Mesendoderm (in vitro differentiated cells): ENCODE measurements at regions not wholly inside any gene's neighbourhood (a gene's known extent, or its start where the extent isn't known, plus 50 kb on each side); places are given as distances from the start of the nearest gene placed in this dataset.

ENCODE experiments used
- DNase-seq: peaks from one replicate; pipeline ENCODE4 v3.0.0; 2013
- H2AK5ac ChIP-seq: 2 replicates; pipeline ENCODE4 v1.6.1; 2013; ENCODE audit warnings: low read length, inconsistent platforms
- H2BK120ac ChIP-seq: 2 replicates; pipeline ENCODE4 v1.6.1; 2013; ENCODE audit warnings: low read depth, mild to moderate bottlenecking, low read length, moderate library complexity, mixed read lengths
- H2BK15ac ChIP-seq: replicated peaks from 2 replicates; pipeline ENCODE4 v1.6.1; 2013; ENCODE audit warnings: low read depth, mild to moderate bottlenecking, moderate library complexity
- H2BK5ac ChIP-seq: 2 replicates; pipeline ENCODE4 v1.6.1; 2013; ENCODE audit warnings: low read length, inconsistent platforms
- H3K18ac ChIP-seq: 2 replicates; pipeline ENCODE4 v1.6.1; 2013; ENCODE audit warnings: mild to moderate bottlenecking, low read length, mixed read lengths
- H3K23ac ChIP-seq: one replicate; pipeline ENCODE4 v1.6.1; 2013; ENCODE audit warnings: low read length
- H3K27ac ChIP-seq: 2 replicates; pipeline ENCODE4 v1.5.1; 2013; ENCODE audit warnings: low read depth, mild to moderate bottlenecking, inconsistent platforms, low read length, moderate library complexity
- H3K27me3 ChIP-seq: 2 replicates; pipeline ENCODE4 v1.6.1; 2013; ENCODE audit warnings: low read length, control low read depth, mild to moderate bottlenecking, inconsistent platforms; ENCODE audit not compliant: insufficient read depth, poor library complexity
- H3K36me3 ChIP-seq: 2 replicates; pipeline ENCODE4 v1.6.1; 2013; ENCODE audit warnings: low read length, inconsistent platforms; ENCODE audit not compliant: control insufficient read depth, insufficient read depth
- H3K4ac ChIP-seq: one replicate; pipeline ENCODE4 v1.6.1; 2013; ENCODE audit warnings: low read depth, mild to moderate bottlenecking, low read length, moderate library complexity
- H3K4me1 ChIP-seq: 2 replicates; pipeline ENCODE4 v1.6.1; 2013; ENCODE audit warnings: low read depth, low read length, inconsistent platforms; ENCODE audit not compliant: control insufficient read depth
- H3K4me2 ChIP-seq: 2 replicates; pipeline ENCODE4 v1.6.1; 2013; ENCODE audit warnings: low read length
- H3K4me3 ChIP-seq: 2 replicates; pipeline ENCODE4 v1.5.1; 2013; ENCODE audit warnings: mild to moderate bottlenecking, low read length
- H3K56ac ChIP-seq: one replicate; pipeline ENCODE4 v1.6.1; 2013; ENCODE audit warnings: low read length
- H3K79me1 ChIP-seq: 2 replicates; pipeline ENCODE4 v1.6.1; 2013; ENCODE audit warnings: low read length, inconsistent platforms
- H3K79me2 ChIP-seq: 2 replicates; pipeline ENCODE4 v1.6.1; 2013; ENCODE audit warnings: mild to moderate bottlenecking, low read length; ENCODE audit not compliant: control insufficient read depth, insufficient read depth
- H3K9ac ChIP-seq: 2 replicates; pipeline ENCODE4 v1.6.1; 2013; ENCODE audit warnings: low read length, inconsistent platforms
- H4K5ac ChIP-seq: one replicate; pipeline ENCODE4 v1.6.1; 2013; ENCODE audit warnings: low read length
- H4K8ac ChIP-seq: one replicate; pipeline ENCODE4 v1.6.1; 2013; ENCODE audit warnings: low read depth, mild to moderate bottlenecking, control low read depth, low read length, moderate library complexity
- WGBS: extraction: QIAGEN DNeasy Blood & Tissue Kit; methylation state at CpG from one replicate; pipeline ENCODE4 v1.1.7; 2013; ENCODE audit warnings: low lambda C conversion rate, missing lambda C conversion rate; ENCODE audit not compliant: insufficient coverage; ENCODE audit errors: extremely low coverage; 5-methylcytosine and 5-hydroxymethylcytosine counted together

DNA sequence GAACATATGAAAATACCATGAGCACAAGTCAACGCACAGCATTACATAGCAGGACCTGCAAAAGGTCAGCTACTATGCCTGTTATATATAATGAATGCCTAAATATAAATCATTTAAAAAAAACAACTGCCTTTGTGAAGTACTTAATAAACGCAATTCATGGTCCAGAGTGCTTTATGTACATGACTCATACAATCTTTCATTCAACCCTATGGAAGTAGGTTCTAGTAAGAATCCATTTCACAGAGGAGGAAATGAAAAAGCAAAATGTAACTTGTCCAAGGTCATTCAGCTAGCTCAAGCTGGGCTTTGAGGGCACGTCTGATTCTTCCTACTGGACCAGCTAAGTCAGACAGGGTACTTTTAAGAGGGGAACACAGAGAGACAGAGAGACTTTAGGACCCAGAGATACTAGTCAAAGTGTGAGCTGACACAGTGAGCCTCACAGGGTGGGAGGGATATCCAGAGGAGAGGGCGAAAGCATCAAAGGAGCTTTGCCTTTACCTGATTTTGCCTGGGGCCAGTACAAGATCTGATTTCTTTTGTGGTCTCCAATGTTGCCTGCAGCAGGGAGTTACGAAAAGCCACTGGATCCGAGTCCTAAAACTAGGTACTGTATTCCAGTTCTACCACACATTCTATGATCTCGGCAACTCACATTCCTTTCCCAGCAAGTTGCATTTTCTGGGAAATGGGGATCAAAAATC, 83.4 kb upstream of the ZFHX3 start:
- no peak overlapping the region for H2BK120ac ChIP-seq
- H3K18ac ChIP-seq = no peak overlapping the region
- H2BK5ac ChIP-seq = no peak overlapping the region
- no peak overlapping the region for H3K9ac ChIP-seq
- WGBS = no CpG with 5 or more reads among the region's 7 CpGs
- no peak overlapping the region for H2BK15ac ChIP-seq
- no peak overlapping the region for H3K4me3 ChIP-seq
- no peak overlapping the region for H3K23ac ChIP-seq
- no peak overlapping the region for H4K5ac ChIP-seq
- no peak overlapping the region for H3K27ac ChIP-seq
- DNase-seq = no peak
- H4K8ac ChIP-seq = no peak overlapping the region
- no peaks in the 10 kb centered on the region for H3K36me3 ChIP-seq
- no peaks in the 10 kb centered on the region for H3K79me2 ChIP-seq
- H2AK5ac ChIP-seq = no peak overlapping the region
- no peak overlapping the region for H3K4ac ChIP-seq
- no peak overlapping the region for H3K56ac ChIP-seq
- no peak overlapping the region for H3K4me2 ChIP-seq
- no peaks in the 10 kb centered on the region for H3K4me1 ChIP-seq
- no peaks in the 10 kb centered on the region for H3K27me3 ChIP-seq
- no peaks in the 10 kb centered on the region for H3K79me1 ChIP-seq

DNA sequence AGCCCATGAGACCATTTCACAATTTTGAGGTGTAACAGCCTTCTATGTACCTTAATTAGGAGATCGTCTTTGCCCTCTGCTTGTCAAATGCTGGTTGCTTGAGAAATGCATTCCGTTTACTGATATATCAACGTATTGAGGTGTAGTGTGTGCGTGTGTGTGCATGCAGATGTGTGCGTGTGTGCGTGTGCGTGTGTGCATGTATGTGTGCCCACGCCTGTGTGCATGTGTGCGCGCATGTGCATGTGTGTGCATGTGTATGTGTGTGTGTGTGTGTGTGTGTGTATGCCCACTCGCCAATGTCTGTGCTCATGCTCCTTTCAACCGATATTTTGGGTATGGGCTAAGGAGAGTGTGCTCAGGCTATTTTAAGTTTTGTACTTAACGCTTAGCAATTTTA, 81.5 kb upstream of the ZFHX3 start:
- H2AK5ac ChIP-seq = no peak overlapping the region
- no peak overlapping the region for H4K8ac ChIP-seq
- no peak overlapping the region for H3K27ac ChIP-seq
- no peak overlapping the region for H3K23ac ChIP-seq
- no peaks in the 10 kb centered on the region for H3K79me2 ChIP-seq
- no peaks in the 10 kb centered on the region for H3K27me3 ChIP-seq
- H3K4me1 ChIP-seq = no peaks in the 10 kb centered on the region
- H3K4me3 ChIP-seq = no peak overlapping the region
- no peak overlapping the region for H2BK5ac ChIP-seq
- H3K79me1 ChIP-seq = no peaks in the 10 kb centered on the region
- no peak overlapping the region for H3K56ac ChIP-seq
- no peak overlapping the region for H4K5ac ChIP-seq
- no peak overlapping the region for H2BK120ac ChIP-seq
- H3K36me3 ChIP-seq = no peaks in the 10 kb centered on the region
- no peak for DNase-seq
- H3K18ac ChIP-seq = no peak overlapping the region
- H3K9ac ChIP-seq = no peak overlapping the region
- no peak overlapping the region for H2BK15ac ChIP-seq
- no CpG with 5 or more reads among the region's 13 CpGs for WGBS
- H3K4ac ChIP-seq = no peak overlapping the region
- no peak overlapping the region for H3K4me2 ChIP-seq

DNA sequence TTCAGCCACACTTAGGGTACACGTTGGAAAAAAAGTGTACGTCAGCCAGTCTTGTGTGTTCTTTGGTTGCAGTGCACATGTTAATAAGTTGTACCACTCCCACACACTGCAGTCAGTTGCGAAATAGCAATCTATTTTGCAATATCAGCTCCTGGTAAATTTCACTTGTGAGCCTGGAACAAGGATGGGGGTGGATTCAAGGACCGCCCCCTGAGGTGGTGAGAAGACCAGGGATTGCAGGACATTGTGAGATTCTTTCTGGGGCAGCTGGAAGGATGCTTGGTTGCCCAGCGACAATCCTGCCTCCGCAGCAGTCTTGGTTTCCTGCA, 78.6 kb upstream of the ZFHX3 start:
- Histone ChIP-seq H3K4ac (no peak overlapping the region), H3K4me3 (no peak overlapping the region), H3K79me2 (no peaks in the 10 kb centered on the region), H3K36me3 (no peaks in the 10 kb centered on the region), H3K23ac (no peak overlapping the region), H2AK5ac (no peak overlapping the region), H3K18ac (no peak overlapping the region), H4K5ac (no peak overlapping the region), H3K4me2 (no peak overlapping the region), H3K9ac (no peak overlapping the region), H4K8ac (no peak overlapping the region), H2BK5ac (no peak overlapping the region), H3K27ac (no peak overlapping the region), H3K4me1 (no peaks in the 10 kb centered on the region), H3K56ac (no peak overlapping the region), H3K27me3 (no peaks in the 10 kb centered on the region), H3K79me1 (no peaks in the 10 kb centered on the region), H2BK120ac (no peak overlapping the region), H2BK15ac (no peak overlapping the region)
- DNase-seq = no peak
- WGBS = no CpG with 5 or more reads among the region's 6 CpGs

DNA sequence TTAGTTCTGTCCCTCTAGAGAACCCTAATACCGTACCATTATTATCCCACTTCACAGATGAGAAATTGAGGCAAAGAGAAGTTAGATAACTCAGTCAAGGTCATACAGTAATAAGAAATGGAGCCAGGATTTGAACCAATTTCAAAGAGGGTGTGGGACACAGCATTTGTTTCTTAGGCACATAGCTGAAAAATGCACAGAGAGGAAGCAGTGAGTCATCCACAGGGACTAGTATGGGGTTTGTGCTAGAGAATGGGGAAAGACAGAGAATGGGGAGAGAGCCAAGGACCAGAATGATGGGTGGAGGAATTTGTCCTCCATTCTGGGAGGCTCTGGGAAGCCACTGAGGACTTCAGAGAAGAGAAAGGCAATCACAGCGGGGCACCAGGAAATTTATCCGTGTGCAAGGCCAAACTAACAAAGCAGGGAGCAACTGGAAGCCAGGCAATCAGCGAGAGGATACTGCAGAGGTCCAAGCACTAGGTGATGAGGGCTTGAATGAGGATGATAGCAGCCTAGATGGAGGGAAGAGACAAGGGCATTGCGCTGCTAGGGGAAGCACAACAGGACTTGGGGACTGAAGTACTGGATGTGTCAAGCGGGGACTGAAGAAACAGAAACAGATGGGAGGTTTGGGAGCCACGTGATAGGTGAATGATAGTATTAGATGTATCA, 78.1 kb upstream of the ZFHX3 start:
- Histone ChIP-seq H2AK5ac (no peak overlapping the region), H3K4ac (no peak overlapping the region), H2BK15ac (no peak overlapping the region), H3K27me3 (no peaks in the 10 kb centered on the region), H3K4me1 (no peaks in the 10 kb centered on the region), H2BK120ac (no peak overlapping the region), H4K5ac (no peak overlapping the region), H3K9ac (no peak overlapping the region), H3K27ac (no peak overlapping the region), H3K23ac (no peak overlapping the region), H3K56ac (no peak overlapping the region), H3K4me2 (no peak overlapping the region), H3K36me3 (no peaks in the 10 kb centered on the region), H3K79me1 (no peaks in the 10 kb centered on the region), H3K4me3 (no peak overlapping the region), H3K18ac (no peak overlapping the region), H3K79me2 (no peaks in the 10 kb centered on the region), H4K8ac (no peak overlapping the region), H2BK5ac (no peak overlapping the region)
- no peak for DNase-seq
- WGBS = no CpG with 5 or more reads among the region's 7 CpGs

DNA sequence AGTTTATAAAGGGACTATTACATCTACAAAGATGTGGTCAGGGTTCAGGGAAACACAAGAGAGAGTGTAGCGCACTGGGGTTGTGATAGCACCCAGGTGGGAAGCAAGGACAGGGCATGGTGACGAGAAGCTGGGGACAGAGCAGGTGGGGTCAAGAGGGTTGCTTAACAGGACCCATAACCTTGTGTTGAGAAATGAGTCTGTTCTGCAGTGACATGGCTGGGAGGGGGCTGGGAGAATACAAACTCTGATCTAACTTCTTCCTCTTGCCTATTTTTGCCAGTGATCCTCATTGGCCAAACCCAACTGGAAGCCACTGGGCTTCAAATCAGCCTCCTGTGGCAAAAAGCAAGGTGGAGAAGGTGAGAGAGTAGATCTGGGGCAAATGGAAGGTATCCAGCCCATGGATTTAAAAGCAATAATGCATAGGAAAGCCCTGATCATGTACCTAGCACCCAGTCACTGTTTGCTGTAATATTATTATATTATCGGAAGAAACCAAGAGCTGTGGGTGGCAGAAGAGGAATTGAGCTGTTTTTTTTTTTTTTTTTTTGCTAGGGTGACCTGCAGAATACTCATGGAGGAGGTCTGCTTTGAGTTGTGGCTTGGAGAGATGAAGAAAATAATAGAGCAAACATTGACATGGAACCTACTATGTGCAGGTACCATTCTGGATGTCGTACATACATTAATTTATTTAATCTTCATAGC, 76.9 kb upstream of the ZFHX3 start:
- no CpG with 5 or more reads among the region's 4 CpGs for WGBS
- Histone ChIP-seq H2AK5ac (no peak overlapping the region), H3K4me1 (no peaks in the 10 kb centered on the region), H3K56ac (no peak overlapping the region), H2BK5ac (no peak overlapping the region), H2BK120ac (no peak overlapping the region), H3K4me2 (no peak overlapping the region), H3K79me1 (no peaks in the 10 kb centered on the region), H3K4me3 (no peak overlapping the region), H3K79me2 (no peaks in the 10 kb centered on the region), H4K8ac (no peak overlapping the region), H3K9ac (no peak overlapping the region), H3K18ac (no peak overlapping the region), H3K36me3 (no peaks in the 10 kb centered on the region), H4K5ac (no peak overlapping the region), H2BK15ac (no peak overlapping the region), H3K27ac (no peak overlapping the region), H3K27me3 (no peaks in the 10 kb centered on the region), H3K4ac (no peak overlapping the region), H3K23ac (no peak overlapping the region)
- DNase-seq = no peak
